Osteocyte (in vitro differentiated cells): ENCODE measurements at regions not wholly inside any gene's neighbourhood (a gene's known extent, or its start where the extent isn't known, plus 50 kb on each side); places are given as distances from the start of the nearest gene placed in this dataset.

Source experiments
- DNase-seq: peaks from one replicate; pipeline ENCODE4 v3.0.0; 2021; ENCODE audit warnings: mixed read lengths; ENCODE audit not compliant: unreplicated experiment; ENCODE audit errors: extremely low spot score
- H3K27ac Mint-ChIP-seq: one replicate; pipeline ENCODE4 v1.8.0; 2021; ENCODE audit warnings: mild to moderate bottlenecking, mixed read lengths; ENCODE audit not compliant: unreplicated experiment
- H3K27me3 Mint-ChIP-seq: one replicate; pipeline ENCODE4 v1.8.0; 2021; ENCODE audit warnings: mixed read lengths; ENCODE audit not compliant: unreplicated experiment
- H3K36me3 Mint-ChIP-seq: one replicate; pipeline ENCODE4 v1.8.0; 2021; ENCODE audit warnings: mixed read lengths; ENCODE audit not compliant: unreplicated experiment
- H3K4me1 Mint-ChIP-seq: one replicate; pipeline ENCODE4 v1.8.0; 2021; ENCODE audit warnings: mixed read lengths; ENCODE audit not compliant: unreplicated experiment
- H3K4me3 Mint-ChIP-seq: one replicate; pipeline ENCODE4 v1.8.0; 2021; ENCODE audit warnings: mild to moderate bottlenecking, moderate library complexity, mixed read lengths; ENCODE audit not compliant: unreplicated experiment
- H3K9me3 Mint-ChIP-seq: one replicate; pipeline ENCODE4 v1.8.0; 2021; ENCODE audit warnings: mixed read lengths; ENCODE audit not compliant: unreplicated experiment
- CTCF ChIP-seq: fragments of 200-600 bp; sonication (generic); IDR thresholded peaks from 2 replicates; pipeline ENCODE4 v1.5.0; 2021; ENCODE audit warnings: antibody characterized with exemption, mild to moderate bottlenecking, moderate library complexity

GRCh38 chr18:60746491-60746890 is 373.9 kb upstream of the MC4R start:
- no peak overlapping the region for H3K4me3 Mint-ChIP-seq
- DNase-seq = no peak
- no peaks in the 10 kb centered on the region for H3K4me1 Mint-ChIP-seq
- TF ChIP-seq CTCF = no peak
- H3K27ac Mint-ChIP-seq = no peak overlapping the region
- no peaks in the 10 kb centered on the region for H3K9me3 Mint-ChIP-seq
- peaks cover 6% of the 10 kb centered on the region for H3K27me3 Mint-ChIP-seq
- H3K36me3 Mint-ChIP-seq = no peaks in the 10 kb centered on the region

- H3K36me3 Mint-ChIP-seq = no peaks in the 10 kb centered on the region
- no peak for TF ChIP-seq CTCF
- H3K27ac Mint-ChIP-seq = no peak overlapping the region
- no peak overlapping the region for H3K4me3 Mint-ChIP-seq
- DNase-seq = no peak
- no peaks in the 10 kb centered on the region for H3K9me3 Mint-ChIP-seq
- H3K4me1 Mint-ChIP-seq = no peaks in the 10 kb centered on the region
- peaks cover 6% of the 10 kb centered on the region for H3K27me3 Mint-ChIP-seq
Measured at GRCh38 chr18:60746919-60747318, 374.3 kb upstream of the MC4R start.

- Mint-ChIP-seq H3K4me3 (no peak overlapping the region), H3K9me3 (no peaks in the 10 kb centered on the region), H3K4me1 (no peaks in the 10 kb centered on the region), H3K27ac (no peak overlapping the region), H3K27me3 (peaks cover 13% of the 10 kb centered on the region), H3K36me3 (no peaks in the 10 kb centered on the region)
- no peak for DNase-seq
- no peak for TF ChIP-seq CTCF
Measured at GRCh38 chr18:60753753-60754152, 381.2 kb upstream of the MC4R start.

- no peak for DNase-seq
- Mint-ChIP-seq H3K4me3 (no peak overlapping the region), H3K36me3 (no peaks in the 10 kb centered on the region), H3K4me1 (no peaks in the 10 kb centered on the region), H3K27ac (no peak overlapping the region), H3K9me3 (no peaks in the 10 kb centered on the region), H3K27me3 (peaks cover 13% of the 10 kb centered on the region)
- TF ChIP-seq CTCF = no peak
Measured at GRCh38 chr18:60754413-60755009, 381.9 kb upstream of the MC4R start.

GRCh38 chr18:60755134-60755533 is 382.6 kb upstream of the MC4R start:
- no peak for DNase-seq
- H3K27ac Mint-ChIP-seq = no peak overlapping the region
- peaks cover 13% of the 10 kb centered on the region for H3K27me3 Mint-ChIP-seq
- no peak for TF ChIP-seq CTCF
- no peaks in the 10 kb centered on the region for H3K9me3 Mint-ChIP-seq
- H3K4me1 Mint-ChIP-seq = no peaks in the 10 kb centered on the region
- no peaks in the 10 kb centered on the region for H3K36me3 Mint-ChIP-seq
- H3K4me3 Mint-ChIP-seq = no peak overlapping the region
